Prostate gland (tissue), 2 donors: ENCODE measurements at regions not wholly inside any gene's neighbourhood (a gene's known extent, or its start where the extent isn't known, plus 50 kb on each side); places are given as distances from the start of the nearest gene placed in this dataset.

Experiments used
- DNase-seq: peaks from one replicate; pipeline ENCODE4 v3.0.0-alpha.2; 2019; ENCODE audit warnings: low spot score
- H3K27ac ChIP-seq, 2 donors: fragments of 200-600 bp; sonication (generic); 2 replicates each; pipeline ENCODE4 v1.5.1; 2017 to 2019
- H3K27me3 ChIP-seq: fragments of 200-600 bp; sonication (generic); replicated peaks from 2 replicates; pipeline ENCODE4 v1.5.1; 2019; ENCODE audit not compliant: insufficient read depth
- H3K36me3 ChIP-seq, 2 donors: fragments of 200-600 bp; sonication (generic); 1 replicate in 1 of 2; 2 replicates in 1 of 2; pipeline versions ENCODE4 v1.5.1 to v1.8.1; 2017 to 2019
- H3K4me1 ChIP-seq: fragments of 200-600 bp; sonication (generic); replicated peaks from 2 replicates; pipeline ENCODE4 v1.5.1; 2019
- H3K4me3 ChIP-seq, 2 donors: fragments of 200-600 bp; sonication (generic); 2 replicates each; pipeline ENCODE4 v1.5.1; 2017 to 2019
- H3K9me3 ChIP-seq: fragments of 200-600 bp; sonication (generic); 2 replicates; pipeline ENCODE4 v1.5.1; 2017
- POLR2A ChIP-seq: fragments of 450-650 bp; IDR thresholded peaks from one replicate; pipeline ENCODE4 v1.6.1; 2016; ENCODE audit warnings: antibody characterized with exemption, mild to moderate bottlenecking
- POLR2AphosphoS5 ChIP-seq: sonication (generic); formaldehyde crosslinking; IDR thresholded peaks from one replicate; pipeline ENCODE4 v1.6.1; 2017; ENCODE audit warnings: antibody characterized with exemption
- WGBS: methylation state at CpG from one replicate; pipeline ENCODE4 v1.1.5; 2018; 5-methylcytosine and 5-hydroxymethylcytosine counted together
- intact Hi-C: fragments of 100-400 bp; cut with DNase I; formaldehyde crosslinking; loops from one replicate; pipeline ENCODE4 v1.14.2; 2022
- TF ChIP-seq, protein P1 (sequence below), 4 experiments: fragments of 200-600 bp in 2 of 4; fragments of 450-650 bp in 2 of 4; sonication (generic) in 2 of 4; IDR thresholded peaks; 1 replicate in 3 of 4; 2 replicates in 1 of 4; pipeline ENCODE4 v1.5.1; 2016 to 2019; ENCODE audit warnings: antibody characterized with exemption in 4 of 4, mild to moderate bottlenecking in 2 of 4, moderate library complexity in 2 of 4

DNA sequence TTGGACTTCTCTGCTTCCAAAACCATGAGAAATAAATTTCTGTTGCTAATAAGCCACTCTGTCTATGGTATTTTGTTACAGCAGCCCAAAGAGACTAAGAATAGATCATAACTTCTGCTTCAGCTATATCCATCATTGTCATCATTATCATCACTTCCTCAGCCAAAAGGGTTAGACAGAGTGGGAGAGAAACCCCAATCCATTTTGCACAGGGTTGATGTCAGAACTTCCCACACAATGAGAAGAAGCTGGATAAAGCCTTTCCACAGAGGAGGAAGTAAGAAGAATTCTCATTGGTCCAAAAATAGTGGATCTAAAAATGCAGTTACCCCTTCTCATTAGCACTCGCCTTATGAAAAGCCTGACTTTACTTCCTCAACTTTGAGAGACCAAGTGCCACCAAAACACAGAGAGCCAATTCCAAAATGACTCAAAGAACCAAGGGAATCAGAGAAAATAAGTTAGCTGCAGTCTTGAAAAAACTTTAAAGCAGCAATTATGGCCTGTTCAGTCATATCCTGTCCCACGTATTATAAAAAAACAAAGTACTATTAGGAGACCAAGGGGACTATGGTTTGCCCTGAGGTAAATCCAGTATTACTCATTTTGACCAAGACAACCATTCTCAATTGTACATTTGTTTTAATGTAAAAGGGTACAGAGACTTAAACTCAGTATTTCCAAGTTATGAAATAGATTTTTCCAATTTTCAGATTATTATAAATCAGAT, 80.2 kb downstream of the WNT5A start:
- DNase-seq: no peak
- intact Hi-C loops: no loop called here
- no peak for TF ChIP-seq POLR2A
- TF ChIP-seq, protein P1, sequence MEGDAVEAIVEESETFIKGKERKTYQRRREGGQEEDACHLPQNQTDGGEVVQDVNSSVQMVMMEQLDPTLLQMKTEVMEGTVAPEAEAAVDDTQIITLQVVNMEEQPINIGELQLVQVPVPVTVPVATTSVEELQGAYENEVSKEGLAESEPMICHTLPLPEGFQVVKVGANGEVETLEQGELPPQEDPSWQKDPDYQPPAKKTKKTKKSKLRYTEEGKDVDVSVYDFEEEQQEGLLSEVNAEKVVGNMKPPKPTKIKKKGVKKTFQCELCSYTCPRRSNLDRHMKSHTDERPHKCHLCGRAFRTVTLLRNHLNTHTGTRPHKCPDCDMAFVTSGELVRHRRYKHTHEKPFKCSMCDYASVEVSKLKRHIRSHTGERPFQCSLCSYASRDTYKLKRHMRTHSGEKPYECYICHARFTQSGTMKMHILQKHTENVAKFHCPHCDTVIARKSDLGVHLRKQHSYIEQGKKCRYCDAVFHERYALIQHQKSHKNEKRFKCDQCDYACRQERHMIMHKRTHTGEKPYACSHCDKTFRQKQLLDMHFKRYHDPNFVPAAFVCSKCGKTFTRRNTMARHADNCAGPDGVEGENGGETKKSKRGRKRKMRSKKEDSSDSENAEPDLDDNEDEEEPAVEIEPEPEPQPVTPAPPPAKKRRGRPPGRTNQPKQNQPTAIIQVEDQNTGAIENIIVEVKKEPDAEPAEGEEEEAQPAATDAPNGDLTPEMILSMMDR (IDR thresholded peaks at IDR 0.05): no peak
- TF ChIP-seq POLR2AphosphoS5: no peak
- 82% methylated on average over 2 of the region's 2 CpGs for WGBS
- no peaks in the 10 kb centered on the region for H3K27me3 ChIP-seq
- no peak overlapping the region for H3K4me3 ChIP-seq
- H3K9me3 ChIP-seq: no peaks in the 10 kb centered on the region
- no peaks in the 10 kb centered on the region for H3K4me1 ChIP-seq
- no peak overlapping the region for H3K27ac ChIP-seq
- no peaks in the 10 kb centered on the region for H3K36me3 ChIP-seq

DNA sequence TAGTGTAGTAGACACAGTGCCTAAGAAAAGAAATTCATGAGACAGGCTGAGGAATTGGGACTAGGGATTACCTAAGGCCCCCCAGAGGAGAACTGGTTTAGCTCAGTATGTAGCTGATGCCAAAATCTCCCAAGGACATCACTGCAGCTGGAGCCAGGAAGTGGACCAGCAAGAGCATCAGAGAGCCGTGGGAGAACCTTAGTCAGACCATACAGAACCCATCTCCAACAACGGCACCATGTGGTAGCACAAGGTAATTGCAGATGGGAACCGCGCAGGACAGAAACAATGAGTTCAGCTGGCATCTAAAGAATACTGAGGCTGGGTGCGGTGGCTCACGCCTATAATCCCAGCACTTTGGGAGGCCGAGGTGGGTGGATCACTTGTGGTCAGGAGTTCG, 81.7 kb downstream of the WNT5A start:
- Histone ChIP-seq H3K4me3 (no peak overlapping the region), H3K36me3 (no peaks in the 10 kb centered on the region), H3K4me1 (no peaks in the 10 kb centered on the region), H3K27ac (no peak overlapping the region), H3K9me3 (no peaks in the 10 kb centered on the region), H3K27me3 (no peaks in the 10 kb centered on the region)
- no peak for DNase-seq
- WGBS: 61% methylated on average over 8 of the region's 8 CpGs
- TF ChIP-seq POLR2A (no peak), POLR2AphosphoS5 (no peak)
- TF ChIP-seq, protein P1 (IDR thresholded peaks at IDR 0.05): no peak
- intact Hi-C loops: no loop called here

DNA sequence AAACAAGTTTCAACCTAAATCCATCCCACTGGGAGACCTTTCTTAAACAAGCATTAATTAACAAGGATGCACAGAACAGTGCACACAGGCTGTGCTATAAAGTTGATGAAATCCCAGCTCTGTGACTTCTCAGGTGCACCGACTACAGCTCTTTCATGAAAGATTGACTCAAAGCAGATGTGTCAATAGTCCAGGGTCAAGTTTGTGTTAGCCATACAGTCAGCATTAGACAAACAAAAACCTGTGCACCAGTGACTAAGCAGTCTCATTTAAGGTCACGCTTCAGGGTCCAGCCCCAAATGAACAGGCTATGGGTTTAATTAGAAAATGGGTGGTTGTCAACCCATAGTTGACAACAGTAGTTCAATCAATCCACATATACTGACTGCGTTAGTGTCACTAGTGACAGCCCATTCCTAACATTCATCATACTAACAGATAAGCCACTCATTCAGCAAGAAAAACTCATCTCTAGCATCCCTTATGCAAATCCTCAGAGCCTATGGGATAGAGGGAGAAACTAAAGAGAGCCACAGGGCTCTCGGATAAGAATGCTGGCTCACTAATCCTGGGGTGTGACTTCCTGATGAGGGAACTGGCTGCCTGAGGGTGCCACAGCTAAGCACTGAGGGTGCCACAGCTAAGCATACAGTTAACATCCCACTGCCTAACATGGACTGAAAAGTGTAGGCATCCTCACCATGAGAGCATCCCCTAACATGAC, 84.1 kb downstream of the WNT5A start:
- TF ChIP-seq POLR2A: no peak
- no peak for TF ChIP-seq POLR2AphosphoS5
- TF ChIP-seq, protein P1 (IDR thresholded peaks at IDR 0.05): no peak
- Histone ChIP-seq H3K36me3 (no peaks in the 10 kb centered on the region), H3K27ac (no peak overlapping the region), H3K4me1 (no peaks in the 10 kb centered on the region), H3K9me3 (no peaks in the 10 kb centered on the region), H3K27me3 (no peaks in the 10 kb centered on the region), H3K4me3 (no peak overlapping the region)
- DNase-seq: no peak
- intact Hi-C loops: no loop called here
- WGBS: 71% methylated on average over 4 of the region's 4 CpGs

DNA sequence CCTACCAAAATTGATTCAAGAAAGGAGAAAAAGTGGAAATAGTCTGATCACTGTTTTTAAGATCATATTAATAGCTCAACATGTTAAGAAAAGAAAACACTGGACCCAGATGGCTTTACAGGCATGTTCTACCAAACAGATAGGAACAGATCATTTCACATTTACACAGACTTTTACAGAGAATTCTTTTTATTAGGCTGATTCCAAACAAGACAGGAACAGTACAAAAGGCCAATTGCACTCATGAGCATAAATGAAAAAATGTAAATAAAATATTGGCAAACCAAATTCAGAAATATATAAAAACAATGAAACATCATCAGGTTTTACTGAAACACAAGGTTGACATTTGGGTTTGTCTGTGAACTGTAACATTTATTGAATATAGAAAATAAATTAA, 106.5 kb downstream of the WNT5A start:
- DNase-seq: no peak
- no peak overlapping the region for H3K27ac ChIP-seq
- intact Hi-C loops: no loop called here
- H3K36me3 ChIP-seq: no peaks in the 10 kb centered on the region
- H3K4me3 ChIP-seq: no peak overlapping the region
- no peaks in the 10 kb centered on the region for H3K9me3 ChIP-seq
- H3K4me1 ChIP-seq: no peaks in the 10 kb centered on the region
- no peaks in the 10 kb centered on the region for H3K27me3 ChIP-seq
- no peak for TF ChIP-seq POLR2A
- TF ChIP-seq, protein P1 (IDR thresholded peaks at IDR 0.05): no peak
- TF ChIP-seq POLR2AphosphoS5: no peak
